ENCODE measurements at regions not wholly inside any gene's neighbourhood (a gene's known extent, or its start where the extent isn't known, plus 50 kb on each side); places are given as distances from the start of the nearest gene placed in this dataset.

GRCh38 chrX:66882101-66882500 lies 243.2 kb upstream of the EDA2R start:
- TF ChIP-seq CTCF (IDR thresholded peaks at IDR 0.05) (no peak), POLR2A (IDR thresholded peaks at IDR 0.05) (no peak), POLR2AphosphoS5 (IDR thresholded peaks at IDR 0.05; ENCODE audit: insufficient read depth in 1 of 2, low read depth in 1 of 2) (no peak)
